ENCODE measurements at regions not wholly inside any gene's neighbourhood (a gene's known extent, or its start where the extent isn't known, plus 50 kb on each side); places are given as distances from the start of the nearest gene placed in this dataset.

GRCh38 chr2:183269956-183270355 is 145.7 kb downstream of the NUP35 start:
- no peak for DNase-seq
- H3K36me3 ChIP-seq = no peaks in the 10 kb centered on the region
- no peak overlapping the region for H3K27ac ChIP-seq
- 55 to 66% methylated on average over 4 of the region's 4 CpGs for WGBS, 2 donors
- H3K4me1 ChIP-seq = no peaks in the 10 kb centered on the region
- no peaks in the 10 kb centered on the region for H3K9me3 ChIP-seq
- no peak for TF ChIP-seq POLR2A (IDR thresholded peaks at IDR 0.05)
- no peak for TF ChIP-seq CTCF (IDR thresholded peaks at IDR 0.05)
- intact Hi-C loops (cut with DNase I) = no loop called here
- no peaks in the 10 kb centered on the region for H3K27me3 ChIP-seq
- no peak overlapping the region for H3K4me3 ChIP-seq (replicated peaks in 1 of 3)

- no peak for DNase-seq
- 85 to 98% methylated on average over 2 of the region's 2 CpGs for WGBS, 2 donors
- H3K4me3 ChIP-seq (replicated peaks in 1 of 3) = no peak overlapping the region
- TF ChIP-seq POLR2A (IDR thresholded peaks at IDR 0.05) = no peak
- no peak for TF ChIP-seq CTCF (IDR thresholded peaks at IDR 0.05)
- no peaks in the 10 kb centered on the region for H3K4me1 ChIP-seq
- no peaks in the 10 kb centered on the region for H3K36me3 ChIP-seq
- H3K9me3 ChIP-seq = no peaks in the 10 kb centered on the region
- H3K27ac ChIP-seq = no peak overlapping the region
- intact Hi-C loops (cut with DNase I) = no loop called here
- H3K27me3 ChIP-seq = no peaks in the 10 kb centered on the region
These were observed 159.0 kb downstream of the NUP35 start for GRCh38 chr2:183283209-183283608.

- Histone ChIP-seq H3K4me3 (replicated peaks in 1 of 3) (no peak overlapping the region), H3K9me3 (no peaks in the 10 kb centered on the region), H3K36me3 (no peaks in the 10 kb centered on the region), H3K27me3 (no peaks in the 10 kb centered on the region), H3K27ac (no peak overlapping the region), H3K4me1 (no peaks in the 10 kb centered on the region)
- TF ChIP-seq POLR2A (IDR thresholded peaks at IDR 0.05) = no peak
- no peak for TF ChIP-seq CTCF (IDR thresholded peaks at IDR 0.05)
- no peak for DNase-seq
- intact Hi-C loops (cut with DNase I) = no loop called here
These were observed 160.4 kb downstream of the NUP35 start for GRCh38 chr2:183284606-183285005.

- no peak for DNase-seq
- H3K9me3 ChIP-seq = no peaks in the 10 kb centered on the region
- H3K36me3 ChIP-seq = no peaks in the 10 kb centered on the region
- no peaks in the 10 kb centered on the region for H3K4me1 ChIP-seq
- H3K4me3 ChIP-seq (replicated peaks in 1 of 3) = no peak overlapping the region
- TF ChIP-seq CTCF (IDR thresholded peaks at IDR 0.05) = no peak
- intact Hi-C loops (cut with DNase I) = no loop called here
- H3K27ac ChIP-seq = no peak overlapping the region
- no peaks in the 10 kb centered on the region for H3K27me3 ChIP-seq
- WGBS, 2 donors = 30 to 77% methylated on average over 2 of the region's 2 CpGs
These were observed 167.2 kb downstream of the NUP35 start for GRCh38 chr2:183291436-183291835.

GRCh38 chr2:183292028-183292427 is 167.8 kb downstream of the NUP35 start:
- H3K27ac ChIP-seq = no peak overlapping the region
- H3K36me3 ChIP-seq = no peaks in the 10 kb centered on the region
- intact Hi-C loops (cut with DNase I) = no loop called here
- no peaks in the 10 kb centered on the region for H3K9me3 ChIP-seq
- no peaks in the 10 kb centered on the region for H3K4me1 ChIP-seq
- TF ChIP-seq CTCF (IDR thresholded peaks at IDR 0.05) (no peak), POLR2A (IDR thresholded peaks at IDR 0.05) (no peak)
- H3K4me3 ChIP-seq (replicated peaks in 1 of 3) = no peak overlapping the region
- H3K27me3 ChIP-seq = no peaks in the 10 kb centered on the region
- DNase-seq = no peak

Measured in thyroid gland (tissue), 4 donors.